ENCODE measurements at regions not wholly inside any gene's neighbourhood (a gene's known extent, or its start where the extent isn't known, plus 50 kb on each side); places are given as distances from the start of the nearest gene placed in this dataset.
"Not testable (repeated sequence)": the region's sequence is repeated elsewhere in the genome, so short reads cannot be mapped to it uniquely, and the experiment has no call there.

GRCh38 chr21:9753441-9753840 lies 767.9 kb upstream of the TPTE start:
- not testable (repeated sequence) for H3K27ac ChIP-seq (ENCODE audit: low read depth in 2 of 2, low read length in 2 of 2)
- H3K9me3 ChIP-seq (ENCODE audit: control insufficient read depth in 2 of 2, low read length in 2 of 2): peaks cover 0 to 14% of the 10 kb centered on the region in 2 donors

DNA sequence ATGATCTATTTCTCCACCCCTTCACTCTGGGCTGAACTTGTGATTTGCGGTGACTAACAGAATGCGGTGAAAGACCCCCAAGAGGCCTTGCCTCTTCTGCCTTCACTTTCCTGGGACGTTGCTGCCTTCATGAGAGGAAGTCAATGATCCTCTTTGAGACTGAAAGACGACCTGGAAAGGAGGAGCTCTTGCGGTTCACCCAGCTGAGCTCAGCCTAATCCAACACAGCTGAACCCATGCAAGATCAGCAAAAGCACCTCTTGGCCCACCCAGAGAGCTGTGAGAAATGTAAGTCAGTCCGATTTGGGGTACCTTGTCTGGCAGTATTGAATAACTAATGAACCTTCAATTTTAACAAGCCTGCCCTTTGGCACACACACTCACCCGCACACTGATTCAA lies 767.4 kb upstream of the TPTE start:
- Histone ChIP-seq H3K27ac (ENCODE audit: low read depth in 2 of 2, low read length in 2 of 2) (no peak overlapping the region), H3K4me1 (ENCODE audit: control insufficient read depth in 2 of 2, insufficient read depth in 2 of 2, low read length in 2 of 2) (no peaks in the 10 kb centered on the region), H3K4me3 (ENCODE audit: low read length in 2 of 2) (no peak overlapping the region), H3K27me3 (ENCODE audit: control insufficient read depth in 2 of 2, insufficient read depth in 2 of 2, low read length in 2 of 2) (no peaks in the 10 kb centered on the region), H3K9ac (ENCODE audit: low read depth in 1 of 2, low read length in 2 of 2) (no peak overlapping the region), H3K9me3 (ENCODE audit: control insufficient read depth in 2 of 2, low read length in 2 of 2) (peaks cover 0 to 14% of the 10 kb centered on the region in 2 donors), H3K36me3 (ENCODE audit: control insufficient read depth in 2 of 2, insufficient read depth in 2 of 2, low read length in 2 of 2) (no peaks in the 10 kb centered on the region)

More at GRCh38 chr21:9753441-9753840, 767.9 kb upstream of the TPTE start:
- not testable (repeated sequence) for H3K9ac ChIP-seq (ENCODE audit: low read depth in 1 of 2, low read length in 2 of 2); H3K27me3 ChIP-seq (ENCODE audit: control insufficient read depth in 2 of 2, insufficient read depth in 2 of 2, low read length in 2 of 2); H3K4me1 ChIP-seq (ENCODE audit: control insufficient read depth in 2 of 2, insufficient read depth in 2 of 2, low read length in 2 of 2); H3K36me3 ChIP-seq (ENCODE audit: control insufficient read depth in 2 of 2, insufficient read depth in 2 of 2, low read length in 2 of 2); H3K4me3 ChIP-seq (ENCODE audit: low read length in 2 of 2)

DNA sequence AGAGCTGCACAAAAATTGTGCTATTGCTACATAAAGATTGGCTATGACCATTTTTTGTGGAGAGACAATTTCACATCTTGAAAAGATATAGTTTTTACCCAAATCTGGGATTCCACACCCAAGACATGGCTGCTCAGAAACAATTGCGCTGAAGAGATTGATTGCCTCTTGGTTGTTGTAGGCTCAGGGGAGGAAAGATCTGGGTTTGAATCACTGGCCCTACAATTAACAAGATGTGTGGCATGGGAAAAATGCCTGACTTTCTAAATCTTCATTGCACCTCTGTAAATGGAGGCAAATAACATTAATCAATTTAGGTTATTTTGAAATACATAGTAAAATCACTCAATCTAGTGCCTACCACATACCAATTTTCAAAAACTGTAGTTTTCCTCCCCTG lies 766.9 kb upstream of the TPTE start:
- not testable (repeated sequence) for H3K27me3 ChIP-seq (ENCODE audit: control insufficient read depth in 2 of 2, insufficient read depth in 2 of 2, low read length in 2 of 2); H3K27ac ChIP-seq (ENCODE audit: low read depth in 2 of 2, low read length in 2 of 2); H3K4me1 ChIP-seq (ENCODE audit: control insufficient read depth in 2 of 2, insufficient read depth in 2 of 2, low read length in 2 of 2); H3K4me3 ChIP-seq (ENCODE audit: low read length in 2 of 2); H3K36me3 ChIP-seq (ENCODE audit: control insufficient read depth in 2 of 2, insufficient read depth in 2 of 2, low read length in 2 of 2); H3K9ac ChIP-seq (ENCODE audit: low read depth in 1 of 2, low read length in 2 of 2)
- peaks cover 0 to 14% of the 10 kb centered on the region in 2 donors for H3K9me3 ChIP-seq (ENCODE audit: control insufficient read depth in 2 of 2, low read length in 2 of 2)

- no peaks in the 10 kb centered on the region for H3K4me1 ChIP-seq (ENCODE audit: control insufficient read depth in 2 of 2, insufficient read depth in 2 of 2, low read length in 2 of 2)
- H3K27ac ChIP-seq (ENCODE audit: low read depth in 2 of 2, low read length in 2 of 2): no peak overlapping the region
- no peaks in the 10 kb centered on the region for H3K36me3 ChIP-seq (ENCODE audit: control insufficient read depth in 2 of 2, insufficient read depth in 2 of 2, low read length in 2 of 2)
- H3K4me3 ChIP-seq (ENCODE audit: low read length in 2 of 2): no peak overlapping the region
- no peak overlapping the region for H3K9ac ChIP-seq (ENCODE audit: low read depth in 1 of 2, low read length in 2 of 2)
- peaks cover 0 to 10% of the 10 kb centered on the region in 2 donors for H3K9me3 ChIP-seq (ENCODE audit: control insufficient read depth in 2 of 2, low read length in 2 of 2)
- H3K27me3 ChIP-seq (ENCODE audit: control insufficient read depth in 2 of 2, insufficient read depth in 2 of 2, low read length in 2 of 2): no peaks in the 10 kb centered on the region
Measured at GRCh38 chr21:9755611-9756010, 765.8 kb upstream of the TPTE start.

DNA sequence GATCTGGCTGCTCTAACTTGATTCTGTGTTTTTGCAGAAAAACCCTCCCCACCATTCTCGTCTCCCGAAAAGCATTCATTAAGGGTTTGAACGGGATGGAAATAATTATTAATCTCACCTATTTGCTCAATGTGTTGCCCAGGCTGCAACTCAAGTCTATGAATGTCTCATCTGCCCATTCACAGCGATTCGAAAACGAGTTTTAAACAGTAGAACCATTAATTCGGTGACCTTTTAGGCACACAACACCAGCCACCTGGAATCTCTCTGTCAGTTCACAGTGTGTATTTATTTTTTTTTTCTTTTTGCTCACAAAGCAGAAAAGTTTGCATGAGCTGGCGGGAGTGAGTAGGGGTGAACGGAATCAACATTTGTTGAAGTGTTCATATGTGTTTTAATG lies 764.7 kb upstream of the TPTE start:
- H3K4me3 ChIP-seq (ENCODE audit: low read length in 2 of 2): no peak overlapping the region

DNA sequence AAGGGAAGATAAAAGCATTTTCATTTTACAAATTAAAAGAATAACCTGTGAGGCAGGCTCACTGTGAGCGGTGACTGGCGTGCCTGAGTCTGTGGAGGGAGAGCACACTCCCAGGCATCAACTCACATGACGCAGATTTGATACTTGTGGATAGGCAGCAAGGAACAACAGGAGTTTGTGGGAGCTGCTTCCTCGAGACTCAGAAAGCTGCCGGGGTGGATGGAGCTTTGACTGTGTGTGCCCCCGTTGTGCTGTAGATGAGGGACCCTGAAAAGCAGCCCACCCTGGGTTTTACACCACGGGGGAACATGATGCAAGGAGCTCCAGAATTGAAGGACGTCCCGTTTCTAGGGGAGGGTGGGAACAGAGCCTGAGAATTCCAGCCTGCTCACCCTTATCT lies 764.3 kb upstream of the TPTE start:
- not testable (repeated sequence) for H3K4me1 ChIP-seq (ENCODE audit: control insufficient read depth in 2 of 2, insufficient read depth in 2 of 2, low read length in 2 of 2); H3K4me3 ChIP-seq (ENCODE audit: low read length in 2 of 2); H3K27ac ChIP-seq (ENCODE audit: low read depth in 2 of 2, low read length in 2 of 2); H3K9ac ChIP-seq (ENCODE audit: low read depth in 1 of 2, low read length in 2 of 2); H3K27me3 ChIP-seq (ENCODE audit: control insufficient read depth in 2 of 2, insufficient read depth in 2 of 2, low read length in 2 of 2); H3K9me3 ChIP-seq (ENCODE audit: control insufficient read depth in 2 of 2, low read length in 2 of 2); H3K36me3 ChIP-seq (ENCODE audit: control insufficient read depth in 2 of 2, insufficient read depth in 2 of 2, low read length in 2 of 2)

More for the DNA sequence above, 764.7 kb upstream of the TPTE start:
- H3K27ac ChIP-seq (ENCODE audit: low read depth in 2 of 2, low read length in 2 of 2): no peak overlapping the region
- H3K4me1 ChIP-seq (ENCODE audit: control insufficient read depth in 2 of 2, insufficient read depth in 2 of 2, low read length in 2 of 2): no peaks in the 10 kb centered on the region
- peaks cover 0 to 2% of the 10 kb centered on the region in 2 donors for H3K9me3 ChIP-seq (ENCODE audit: control insufficient read depth in 2 of 2, low read length in 2 of 2)
- H3K27me3 ChIP-seq (ENCODE audit: control insufficient read depth in 2 of 2, insufficient read depth in 2 of 2, low read length in 2 of 2): no peaks in the 10 kb centered on the region
- no peaks in the 10 kb centered on the region for H3K36me3 ChIP-seq (ENCODE audit: control insufficient read depth in 2 of 2, insufficient read depth in 2 of 2, low read length in 2 of 2)
- no peak overlapping the region for H3K9ac ChIP-seq (ENCODE audit: low read depth in 1 of 2, low read length in 2 of 2)

GRCh38 chr21:9757572-9757971 lies 763.8 kb upstream of the TPTE start:
- not testable (repeated sequence) for H3K36me3 ChIP-seq (ENCODE audit: control insufficient read depth in 2 of 2, insufficient read depth in 2 of 2, low read length in 2 of 2); H3K9ac ChIP-seq (ENCODE audit: low read depth in 1 of 2, low read length in 2 of 2); H3K4me3 ChIP-seq (ENCODE audit: low read length in 2 of 2); H3K4me1 ChIP-seq (ENCODE audit: control insufficient read depth in 2 of 2, insufficient read depth in 2 of 2, low read length in 2 of 2); H3K27ac ChIP-seq (ENCODE audit: low read depth in 2 of 2, low read length in 2 of 2); H3K27me3 ChIP-seq (ENCODE audit: control insufficient read depth in 2 of 2, insufficient read depth in 2 of 2, low read length in 2 of 2); H3K9me3 ChIP-seq (ENCODE audit: control insufficient read depth in 2 of 2, low read length in 2 of 2)

GRCh38 chr21:9758141-9758540 lies 763.2 kb upstream of the TPTE start:
- Histone ChIP-seq H3K9ac (ENCODE audit: low read depth in 1 of 2, low read length in 2 of 2) (no peak overlapping the region), H3K27ac (ENCODE audit: low read depth in 2 of 2, low read length in 2 of 2) (no peak overlapping the region), H3K4me1 (ENCODE audit: control insufficient read depth in 2 of 2, insufficient read depth in 2 of 2, low read length in 2 of 2) (no peaks in the 10 kb centered on the region), H3K36me3 (ENCODE audit: control insufficient read depth in 2 of 2, insufficient read depth in 2 of 2, low read length in 2 of 2) (no peaks in the 10 kb centered on the region), H3K4me3 (ENCODE audit: low read length in 2 of 2) (no peak overlapping the region), H3K27me3 (ENCODE audit: control insufficient read depth in 2 of 2, insufficient read depth in 2 of 2, low read length in 2 of 2) (no peaks in the 10 kb centered on the region), H3K9me3 (ENCODE audit: control insufficient read depth in 2 of 2, low read length in 2 of 2) (no peaks in the 10 kb centered on the region)

DNA sequence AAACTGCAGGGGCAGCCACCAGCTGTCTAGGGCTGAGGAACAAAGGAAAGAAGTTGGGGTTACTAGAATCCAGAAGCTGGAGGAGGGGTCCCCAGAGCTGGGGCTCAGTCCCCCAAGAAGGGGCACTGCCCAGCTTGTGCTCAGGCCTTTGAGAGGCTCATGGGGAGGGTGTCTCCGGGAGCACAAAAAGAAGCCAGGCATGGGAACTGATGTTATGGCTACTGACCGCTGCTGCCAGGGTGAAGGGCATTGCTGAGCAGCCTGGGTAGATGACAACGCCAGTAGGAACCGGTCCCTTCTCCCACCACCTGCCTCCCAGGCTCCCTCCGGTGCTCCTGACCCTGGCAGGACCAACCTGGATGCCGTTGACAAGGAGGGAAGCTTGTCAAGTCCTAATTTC lies 762.5 kb upstream of the TPTE start:
- Histone ChIP-seq H3K9me3 (ENCODE audit: control insufficient read depth in 2 of 2, low read length in 2 of 2) (no peaks in the 10 kb centered on the region), H3K27me3 (ENCODE audit: control insufficient read depth in 2 of 2, insufficient read depth in 2 of 2, low read length in 2 of 2) (no peaks in the 10 kb centered on the region), H3K9ac (ENCODE audit: low read depth in 1 of 2, low read length in 2 of 2) (no peak overlapping the region), H3K27ac (ENCODE audit: low read depth in 2 of 2, low read length in 2 of 2) (no peak overlapping the region), H3K4me1 (ENCODE audit: control insufficient read depth in 2 of 2, insufficient read depth in 2 of 2, low read length in 2 of 2) (no peaks in the 10 kb centered on the region), H3K36me3 (ENCODE audit: control insufficient read depth in 2 of 2, insufficient read depth in 2 of 2, low read length in 2 of 2) (no peaks in the 10 kb centered on the region), H3K4me3 (ENCODE audit: low read length in 2 of 2) (no peak overlapping the region)

DNA sequence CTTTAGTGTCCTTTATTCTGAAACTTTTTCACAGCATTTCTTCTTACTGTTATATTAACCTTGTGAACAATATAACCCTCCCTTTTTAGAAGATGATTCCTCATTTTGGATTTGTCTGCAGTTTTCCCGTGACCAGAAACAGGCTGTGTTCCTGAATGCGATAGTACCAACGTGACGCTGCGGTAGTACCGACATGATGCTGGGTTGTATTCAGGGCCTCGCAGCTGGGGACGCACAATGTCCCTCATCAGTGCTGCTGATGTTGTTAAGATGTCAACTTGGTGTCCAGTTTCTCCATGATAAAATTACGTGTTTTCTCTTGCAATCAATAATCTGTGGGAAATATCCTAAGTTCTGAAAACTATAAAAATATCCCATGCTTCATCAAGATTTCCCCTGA lies 761.4 kb upstream of the TPTE start:
- no peak overlapping the region for H3K4me3 ChIP-seq (ENCODE audit: low read length in 2 of 2)
- no peaks in the 10 kb centered on the region for H3K36me3 ChIP-seq (ENCODE audit: control insufficient read depth in 2 of 2, insufficient read depth in 2 of 2, low read length in 2 of 2)
- H3K9me3 ChIP-seq (ENCODE audit: control insufficient read depth in 2 of 2, low read length in 2 of 2): peaks cover 0 to 3% of the 10 kb centered on the region in 2 donors
- H3K27me3 ChIP-seq (ENCODE audit: control insufficient read depth in 2 of 2, insufficient read depth in 2 of 2, low read length in 2 of 2): no peaks in the 10 kb centered on the region
- no peak overlapping the region for H3K9ac ChIP-seq (ENCODE audit: low read depth in 1 of 2, low read length in 2 of 2)
- H3K27ac ChIP-seq (ENCODE audit: low read depth in 2 of 2, low read length in 2 of 2): no peak overlapping the region
- H3K4me1 ChIP-seq (ENCODE audit: control insufficient read depth in 2 of 2, insufficient read depth in 2 of 2, low read length in 2 of 2): no peaks in the 10 kb centered on the region

- Histone ChIP-seq H3K4me1 (ENCODE audit: control insufficient read depth in 2 of 2, insufficient read depth in 2 of 2, low read length in 2 of 2) (no peaks in the 10 kb centered on the region), H3K9me3 (ENCODE audit: control insufficient read depth in 2 of 2, low read length in 2 of 2) (peaks cover 0 to 3% of the 10 kb centered on the region in 2 donors), H3K36me3 (ENCODE audit: control insufficient read depth in 2 of 2, insufficient read depth in 2 of 2, low read length in 2 of 2) (no peaks in the 10 kb centered on the region), H3K27ac (ENCODE audit: low read depth in 2 of 2, low read length in 2 of 2) (no peak overlapping the region), H3K4me3 (ENCODE audit: low read length in 2 of 2) (no peak overlapping the region), H3K9ac (ENCODE audit: low read depth in 1 of 2, low read length in 2 of 2) (no peak overlapping the region), H3K27me3 (ENCODE audit: control insufficient read depth in 2 of 2, insufficient read depth in 2 of 2, low read length in 2 of 2) (no peaks in the 10 kb centered on the region)
Measured at GRCh38 chr21:9760398-9761074, 760.8 kb upstream of the TPTE start.

Data from mucosa of rectum (tissue), 2 donors.